Loucy (cell line): ENCODE measurements at regions not wholly inside any gene's neighbourhood (a gene's known extent, or its start where the extent isn't known, plus 50 kb on each side); places are given as distances from the start of the nearest gene placed in this dataset.

Experiments
- H2AFZ ChIP-seq: fragments of 200-600 bp; sonication (generic); 2 replicates; pipeline ENCODE4 v1.6.0; 2016; ENCODE audit warnings: antibody characterized with exemption, mild to moderate bottlenecking, low read length, moderate library complexity
- H3F3A ChIP-seq: fragments of 200-600 bp; 2 replicates; pipeline ENCODE4 v1.6.0; 2016; ENCODE audit warnings: antibody characterized with exemption, low read depth, mild to moderate bottlenecking
- H3K27me3 ChIP-seq: fragments of 200-600 bp; sonication (generic); 2 replicates; pipeline ENCODE4 v1.6.1; 2014; ENCODE audit warnings: low read length, mild to moderate bottlenecking; ENCODE audit not compliant: insufficient read depth, poor library complexity, severe bottlenecking
- H3K36me3 ChIP-seq: fragments of 200-600 bp; sonication (generic); 2 replicates; pipeline ENCODE4 v1.6.1; 2016; ENCODE audit warnings: low read length; ENCODE audit not compliant: insufficient read depth
- H3K4me1 ChIP-seq: fragments of 200-600 bp; sonication (generic); 2 replicates; pipeline ENCODE4 v1.5.1; 2014; ENCODE audit warnings: low read length, mild to moderate bottlenecking; ENCODE audit not compliant: insufficient read depth, poor library complexity, severe bottlenecking
- H3K4me2 ChIP-seq: fragments of 200-600 bp; sonication (generic); 2 replicates; pipeline ENCODE4 v1.6.0; 2014; ENCODE audit warnings: antibody characterized with exemption, low read length, low read depth, mild to moderate bottlenecking; ENCODE audit not compliant: poor library complexity, severe bottlenecking
- H3K4me3 ChIP-seq: fragments of 200-600 bp; sonication (generic); 2 replicates; pipeline ENCODE4 v1.5.1; 2014; ENCODE audit warnings: low read length, mild to moderate bottlenecking, mixed read lengths; ENCODE audit not compliant: poor library complexity, severe bottlenecking
- H3K79me2 ChIP-seq: fragments of 200-600 bp; sonication (generic); 2 replicates; pipeline ENCODE4 v1.6.1; 2014; ENCODE audit warnings: low read length; ENCODE audit not compliant: insufficient read depth
- H3K9ac ChIP-seq: fragments of 200-600 bp; sonication (generic); 2 replicates; pipeline ENCODE4 v1.6.0; 2014; ENCODE audit warnings: mild to moderate bottlenecking, low read depth, low read length, moderate library complexity; ENCODE audit not compliant: poor library complexity, severe bottlenecking
- H3K9me2 ChIP-seq: fragments of 200-600 bp; sonication (generic); replicated peaks from 2 replicates; pipeline ENCODE4 v1.6.1; 2016; ENCODE audit warnings: low read depth, low read length, mixed read lengths
- H3K9me3 ChIP-seq: fragments of 200-600 bp; sonication (generic); 2 replicates; pipeline ENCODE4 v1.6.1; 2014; ENCODE audit warnings: mild to moderate bottlenecking, antibody characterized with exemption, low read length, low read depth; ENCODE audit not compliant: insufficient read depth
- H4K20me1 ChIP-seq: fragments of 200-600 bp; sonication (generic); 2 replicates; pipeline ENCODE4 v1.6.0; 2014; ENCODE audit warnings: antibody characterized with exemption, low read length, mild to moderate bottlenecking; ENCODE audit not compliant: insufficient read depth, poor library complexity, severe bottlenecking
- EZH2phosphoT487 ChIP-seq: fragments of 200-600 bp; IDR thresholded peaks from 2 replicates; pipeline ENCODE4 v1.6.1; 2018; ENCODE audit warnings: antibody characterized with exemption, mild to moderate bottlenecking, moderate library complexity, borderline replicate concordance
- TF ChIP-seq, protein P1 (sequence below): fragments of 200-600 bp; sonication (generic); conservative IDR thresholded peaks from 2 replicates; pipeline ENCODE4 v1.5.1; 2014; ENCODE audit warnings: mild to moderate bottlenecking, antibody characterized with exemption, low read length

DNA sequence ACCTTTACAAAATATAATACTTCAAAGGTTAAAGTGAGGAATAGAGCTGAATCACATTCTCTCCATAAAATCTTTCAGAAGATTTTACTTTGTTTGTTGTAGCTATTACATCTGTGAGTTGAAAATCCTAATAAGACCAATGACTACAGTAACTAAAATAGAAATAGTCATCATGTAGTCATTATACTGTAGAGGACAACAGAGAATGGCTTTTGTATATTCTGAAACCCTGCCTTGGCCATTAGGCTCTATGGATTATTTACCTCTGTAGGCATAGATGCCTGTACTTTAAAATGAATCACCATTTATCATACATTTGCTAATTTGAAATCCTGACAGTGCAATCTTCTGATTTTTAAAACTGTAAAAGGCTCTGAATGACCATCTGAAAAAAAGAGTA is 923.0 kb downstream of the REEP3 start:
- Histone ChIP-seq H2AFZ (no peak overlapping the region), H3K27me3 (no peaks in the 10 kb centered on the region), H3K36me3 (no peaks in the 10 kb centered on the region), H3K79me2 (no peaks in the 10 kb centered on the region), H3K9ac (no peak overlapping the region), H3K4me1 (no peaks in the 10 kb centered on the region), H3K9me2 (no peaks in the 10 kb centered on the region), H3K4me3 (no peak overlapping the region), H3K9me3 (no peaks in the 10 kb centered on the region), H3K4me2 (no peak overlapping the region), H4K20me1 (no peaks in the 10 kb centered on the region), H3F3A (no peaks in the 10 kb centered on the region)
- no peak for TF ChIP-seq EZH2phosphoT487
- TF ChIP-seq, protein P1, sequence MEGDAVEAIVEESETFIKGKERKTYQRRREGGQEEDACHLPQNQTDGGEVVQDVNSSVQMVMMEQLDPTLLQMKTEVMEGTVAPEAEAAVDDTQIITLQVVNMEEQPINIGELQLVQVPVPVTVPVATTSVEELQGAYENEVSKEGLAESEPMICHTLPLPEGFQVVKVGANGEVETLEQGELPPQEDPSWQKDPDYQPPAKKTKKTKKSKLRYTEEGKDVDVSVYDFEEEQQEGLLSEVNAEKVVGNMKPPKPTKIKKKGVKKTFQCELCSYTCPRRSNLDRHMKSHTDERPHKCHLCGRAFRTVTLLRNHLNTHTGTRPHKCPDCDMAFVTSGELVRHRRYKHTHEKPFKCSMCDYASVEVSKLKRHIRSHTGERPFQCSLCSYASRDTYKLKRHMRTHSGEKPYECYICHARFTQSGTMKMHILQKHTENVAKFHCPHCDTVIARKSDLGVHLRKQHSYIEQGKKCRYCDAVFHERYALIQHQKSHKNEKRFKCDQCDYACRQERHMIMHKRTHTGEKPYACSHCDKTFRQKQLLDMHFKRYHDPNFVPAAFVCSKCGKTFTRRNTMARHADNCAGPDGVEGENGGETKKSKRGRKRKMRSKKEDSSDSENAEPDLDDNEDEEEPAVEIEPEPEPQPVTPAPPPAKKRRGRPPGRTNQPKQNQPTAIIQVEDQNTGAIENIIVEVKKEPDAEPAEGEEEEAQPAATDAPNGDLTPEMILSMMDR: no peak

DNA sequence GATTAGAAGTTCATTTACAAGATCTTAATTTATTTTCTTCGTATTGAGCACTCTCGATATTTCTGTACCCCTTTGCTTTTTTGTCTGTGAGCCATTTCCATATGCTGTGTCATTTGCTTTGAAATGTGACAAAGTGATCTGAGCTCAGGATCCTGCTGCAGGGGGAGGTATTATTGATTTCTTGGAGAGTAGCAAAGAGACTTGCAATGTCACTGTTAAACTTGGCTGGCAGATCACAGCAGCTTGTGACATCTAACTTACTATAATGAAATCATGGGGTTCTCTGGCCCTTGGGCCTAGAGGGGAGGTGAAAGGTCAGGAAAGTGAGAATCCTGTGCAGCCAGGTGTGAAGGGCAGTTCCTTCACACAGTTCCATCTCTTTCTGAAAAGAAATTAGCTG is 923.4 kb downstream of the REEP3 start:
- Histone ChIP-seq H3K9ac (no peak overlapping the region), H3K4me3 (no peak overlapping the region), H2AFZ (no peak overlapping the region), H3K4me2 (no peak overlapping the region), H3F3A (no peaks in the 10 kb centered on the region), H3K4me1 (no peaks in the 10 kb centered on the region), H4K20me1 (no peaks in the 10 kb centered on the region), H3K27me3 (no peaks in the 10 kb centered on the region), H3K36me3 (no peaks in the 10 kb centered on the region), H3K9me2 (no peaks in the 10 kb centered on the region), H3K9me3 (no peaks in the 10 kb centered on the region), H3K79me2 (no peaks in the 10 kb centered on the region)
- TF ChIP-seq, protein P1: no peak
- TF ChIP-seq EZH2phosphoT487: no peak

DNA sequence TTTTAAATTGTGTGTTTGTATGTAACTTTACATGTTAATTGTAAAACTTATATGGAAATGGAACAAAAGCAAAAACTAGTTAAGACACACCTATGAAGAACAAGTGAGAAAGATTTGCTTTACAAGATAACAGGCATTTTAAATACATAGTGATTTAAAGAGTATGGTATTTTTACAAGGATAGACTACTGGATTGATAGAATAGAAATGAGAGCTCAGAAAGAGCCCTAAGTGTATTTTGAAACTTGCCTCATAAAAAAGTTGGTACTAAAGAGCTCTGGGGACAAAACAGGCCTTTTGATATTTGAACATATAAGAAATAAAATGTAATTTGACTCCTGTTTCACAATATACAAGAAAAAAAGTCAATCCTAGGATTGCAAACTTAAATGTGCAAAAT is 928.4 kb downstream of the REEP3 start:
- H4K20me1 ChIP-seq: no peaks in the 10 kb centered on the region
- TF ChIP-seq EZH2phosphoT487: no peak
- TF ChIP-seq, protein P1: no peak

More for the DNA sequence above, 928.4 kb downstream of the REEP3 start:
- Histone ChIP-seq H3K4me3 (no peak overlapping the region), H3K9me3 (no peaks in the 10 kb centered on the region), H3K9me2 (no peaks in the 10 kb centered on the region), H2AFZ (no peak overlapping the region), H3K79me2 (no peaks in the 10 kb centered on the region), H3K9ac (no peak overlapping the region), H3K4me1 (no peaks in the 10 kb centered on the region), H3F3A (no peaks in the 10 kb centered on the region), H3K27me3 (no peaks in the 10 kb centered on the region), H3K4me2 (no peak overlapping the region), H3K36me3 (no peaks in the 10 kb centered on the region)
